K562 (cell line): ENCODE measurements at regions not wholly inside any gene's neighbourhood (a gene's known extent, or its start where the extent isn't known, plus 50 kb on each side); places are given as distances from the start of the nearest gene placed in this dataset.
A peak's percentile ranks its signal among the peaks of the same experiment; 100 is the strongest.

Source experiments
- BHLHE40 ChIP-seq: IDR thresholded peaks from 2 replicates; pipeline ENCODE4 v1.6.1; 2011; ENCODE audit warnings: low read length, improper control_type of control experiment
- HMGN3 ChIP-seq: IDR thresholded peaks from 2 replicates; pipeline ENCODE4 v1.6.1; 2011; ENCODE audit warnings: borderline replicate concordance, low read depth, mild to moderate bottlenecking, mixed read lengths, low read length; ENCODE audit not compliant: insufficient read length; ENCODE audit errors: extremely low read depth
- MCM3 ChIP-seq: fragments of 450-650 bp; IDR thresholded peaks from 2 replicates; pipeline ENCODE4 v1.6.1; 2016
- MITF ChIP-seq: IDR thresholded peaks from 2 replicates; pipeline ENCODE4 v1.6.1; 2014; ENCODE audit warnings: antibody characterized with exemption
- RREB1 ChIP-seq: fragments of 250-450 bp; sonication (Bioruptor Pico); IDR thresholded peaks from 2 replicates; pipeline ENCODE4 v1.4.0; 2020
- ZBTB1 ChIP-seq: sonication (generic); formaldehyde crosslinking; IDR thresholded peaks from 2 replicates; pipeline ENCODE4 v1.8.1; 2023; ENCODE audit warnings: missing genetic modification reagents, low read depth, mild to moderate bottlenecking, borderline replicate concordance
- ZNF124 ChIP-seq: sonication (generic); formaldehyde crosslinking; IDR thresholded peaks from 2 replicates; pipeline ENCODE4 v1.8.1; 2022; ENCODE audit warnings: missing genetic modification reagents
- ZNF431 ChIP-seq: sonication (generic); formaldehyde crosslinking; IDR thresholded peaks from 2 replicates; pipeline ENCODE4 v1.8.0; 2022; ENCODE audit warnings: mild to moderate bottlenecking, missing genetic modification reagents
- TF ChIP-seq, protein P1 (sequence below): sonication (generic); formaldehyde crosslinking; IDR thresholded peaks from 2 replicates; pipeline ENCODE4 v1.8.0; 2022; ENCODE audit warnings: mild to moderate bottlenecking, low read depth, missing genetic modification reagents
- TF ChIP-seq, protein P2 (sequence below): fragments of 200-800 bp; sonication (Bioruptor generic); IDR thresholded peaks from 2 replicates; pipeline ENCODE4 v1.6.1; 2017; ENCODE audit warnings: missing genetic modification characterization, missing compliant biosample characterization

DNA sequence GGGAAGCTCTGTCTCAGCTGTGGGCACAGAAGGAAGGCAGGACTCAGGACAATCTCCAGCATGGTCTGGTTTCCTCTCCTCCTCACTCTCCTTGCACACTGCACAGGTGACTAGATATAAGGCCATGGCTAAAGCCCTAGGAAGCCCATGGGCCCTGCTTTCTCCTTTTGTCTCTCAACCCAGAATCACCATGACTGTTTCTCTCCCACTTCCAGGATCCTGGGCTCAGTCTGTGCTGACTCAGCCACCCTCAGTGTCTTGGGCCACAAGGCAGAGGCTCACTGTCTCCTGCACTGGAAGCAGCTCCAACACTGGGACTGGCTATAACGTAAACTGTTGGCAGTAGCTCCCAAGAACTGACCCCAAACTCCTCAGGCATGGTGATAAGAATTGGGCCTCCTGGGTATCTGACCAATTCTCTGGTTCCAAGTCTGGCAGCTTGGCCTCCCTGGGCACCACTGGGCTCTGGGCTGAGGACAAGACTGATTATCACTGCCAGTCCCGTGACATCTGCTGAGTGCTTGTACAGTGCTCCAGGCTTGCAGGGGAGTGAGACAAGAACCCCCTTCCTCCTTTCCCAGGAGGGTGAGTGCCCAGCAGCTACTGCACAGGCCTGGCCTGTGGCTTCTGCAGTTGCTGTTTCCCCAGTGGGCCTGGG is 104.0 kb upstream of the TOP3B start (continued):
- TF ChIP-seq, protein P1, sequence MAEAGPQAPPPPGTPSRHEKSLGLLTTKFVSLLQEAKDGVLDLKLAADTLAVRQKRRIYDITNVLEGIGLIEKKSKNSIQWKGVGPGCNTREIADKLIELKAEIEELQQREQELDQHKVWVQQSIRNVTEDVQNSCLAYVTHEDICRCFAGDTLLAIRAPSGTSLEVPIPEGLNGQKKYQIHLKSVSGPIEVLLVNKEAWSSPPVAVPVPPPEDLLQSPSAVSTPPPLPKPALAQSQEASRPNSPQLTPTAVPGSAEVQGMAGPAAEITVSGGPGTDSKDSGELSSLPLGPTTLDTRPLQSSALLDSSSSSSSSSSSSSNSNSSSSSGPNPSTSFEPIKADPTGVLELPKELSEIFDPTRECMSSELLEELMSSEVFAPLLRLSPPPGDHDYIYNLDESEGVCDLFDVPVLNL (CRISPR knock-in tag) = peak; percentile 39; the same call in 1 of the 2 replicates
- TF ChIP-seq, protein P2, sequence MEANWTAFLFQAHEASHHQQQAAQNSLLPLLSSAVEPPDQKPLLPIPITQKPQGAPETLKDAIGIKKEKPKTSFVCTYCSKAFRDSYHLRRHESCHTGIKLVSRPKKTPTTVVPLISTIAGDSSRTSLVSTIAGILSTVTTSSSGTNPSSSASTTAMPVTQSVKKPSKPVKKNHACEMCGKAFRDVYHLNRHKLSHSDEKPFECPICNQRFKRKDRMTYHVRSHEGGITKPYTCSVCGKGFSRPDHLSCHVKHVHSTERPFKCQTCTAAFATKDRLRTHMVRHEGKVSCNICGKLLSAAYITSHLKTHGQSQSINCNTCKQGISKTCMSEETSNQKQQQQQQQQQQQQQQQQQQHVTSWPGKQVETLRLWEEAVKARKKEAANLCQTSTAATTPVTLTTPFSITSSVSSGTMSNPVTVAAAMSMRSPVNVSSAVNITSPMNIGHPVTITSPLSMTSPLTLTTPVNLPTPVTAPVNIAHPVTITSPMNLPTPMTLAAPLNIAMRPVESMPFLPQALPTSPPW (CRISPR knock-in tag) = no peak
- TF ChIP-seq ZNF124 (CRISPR knock-in tag) = 0 out of 2 replicates have a peak, but pooled peaks have one; percentile 45
- 0 out of 2 replicates have a peak, but pooled peaks have one; percentile 21 for TF ChIP-seq ZNF431 (CRISPR knock-in tag)
- TF ChIP-seq RREB1 (CRISPR knock-in tag) = 0 out of 2 replicates have a peak, but pooled peaks have one; percentile 12
- TF ChIP-seq BHLHE40 = peak; percentile 43; the same call in 1 of the 2 replicates
- TF ChIP-seq ZBTB1 (CRISPR knock-in tag) = 0 out of 2 replicates have a peak, but pooled peaks have one; percentile 20
- peak; percentile 14; the same call in 1 of the 2 replicates for TF ChIP-seq MITF
- peak; percentile 8; the same call in 1 of the 2 replicates for TF ChIP-seq MCM3
- peak; percentile 26 for TF ChIP-seq HMGN3
